Activated CD4-positive, alpha-beta T cell treated with anti-CD3 and anti-CD28 coated beads for 1 hour (primary cell): ENCODE measurements at regions not wholly inside any gene's neighbourhood (a gene's known extent, or its start where the extent isn't known, plus 50 kb on each side); places are given as distances from the start of the nearest gene placed in this dataset.
"Not testable (repeated sequence)": the region's sequence is repeated elsewhere in the genome, so short reads cannot be mapped to it uniquely, and the experiment has no call there.

Experiments
- DNase-seq: peaks from one replicate; pipeline ENCODE4 v3.0.0-alpha.2; 2020

GRCh38 chr1:88327391-88328267, 356.4 kb upstream of the PKN2 start:
- DNase-seq = no peak

- DNase-seq = no peak
These were observed 353.9 kb upstream of the PKN2 start for GRCh38 chr1:88330201-88330600.

- DNase-seq = no peak
These were observed 350.9 kb upstream of the PKN2 start for GRCh38 chr1:88333086-88333695.

- no peak for DNase-seq
These were observed 342.6 kb upstream of the PKN2 start for GRCh38 chr1:88341447-88341846.

- DNase-seq = not testable (repeated sequence)
These were observed 342.0 kb upstream of the PKN2 start for GRCh38 chr1:88342081-88342480.

DNA sequence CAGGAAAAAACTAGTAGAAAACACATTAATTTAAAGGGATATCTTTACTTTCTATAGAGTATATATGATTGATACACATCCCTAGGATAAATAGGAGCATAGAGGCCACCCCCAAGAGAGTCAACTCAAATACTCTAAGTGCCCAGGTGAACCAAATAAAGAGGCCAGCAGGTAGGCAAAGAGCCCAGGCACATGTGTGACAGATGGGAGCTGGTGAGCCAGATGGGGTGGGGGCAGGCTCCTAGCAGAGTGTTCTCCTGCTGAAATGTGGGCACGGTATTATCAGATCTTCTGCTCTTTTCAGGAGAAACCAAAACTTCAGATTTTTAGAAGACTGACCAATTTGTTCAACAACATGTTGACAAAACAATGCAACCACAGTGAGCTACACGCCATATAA, 333.4 kb upstream of the PKN2 start:
- DNase-seq = no peak

GRCh38 chr1:88351960-88352359, 332.1 kb upstream of the PKN2 start:
- no peak for DNase-seq

DNA sequence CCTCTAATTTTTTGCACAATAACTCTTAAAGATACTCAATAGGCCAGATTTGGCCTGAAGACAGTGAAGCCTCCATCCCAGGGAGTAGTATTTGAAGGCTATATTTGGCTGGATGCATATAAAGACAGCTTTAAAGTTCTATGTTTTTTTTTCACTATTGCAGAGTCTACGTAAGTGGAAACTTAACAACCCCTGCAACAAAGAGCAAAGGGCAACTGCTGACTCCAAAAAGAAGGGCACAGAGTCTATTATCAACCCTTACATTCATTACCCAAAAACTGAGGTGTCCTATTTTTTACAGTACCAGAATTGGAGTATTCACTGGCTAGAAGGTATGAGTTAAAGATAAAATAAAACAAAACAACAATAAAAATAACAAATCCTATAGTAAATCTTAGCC, 329.8 kb upstream of the PKN2 start:
- DNase-seq = no peak

- no peak for DNase-seq
These were observed 326.3 kb upstream of the PKN2 start for GRCh38 chr1:88357729-88358128.

GRCh38 chr1:88371436-88372023, 312.5 kb upstream of the PKN2 start:
- no peak for DNase-seq

GRCh38 chr1:88375977-88376376, 308.1 kb upstream of the PKN2 start:
- DNase-seq = no peak

DNA sequence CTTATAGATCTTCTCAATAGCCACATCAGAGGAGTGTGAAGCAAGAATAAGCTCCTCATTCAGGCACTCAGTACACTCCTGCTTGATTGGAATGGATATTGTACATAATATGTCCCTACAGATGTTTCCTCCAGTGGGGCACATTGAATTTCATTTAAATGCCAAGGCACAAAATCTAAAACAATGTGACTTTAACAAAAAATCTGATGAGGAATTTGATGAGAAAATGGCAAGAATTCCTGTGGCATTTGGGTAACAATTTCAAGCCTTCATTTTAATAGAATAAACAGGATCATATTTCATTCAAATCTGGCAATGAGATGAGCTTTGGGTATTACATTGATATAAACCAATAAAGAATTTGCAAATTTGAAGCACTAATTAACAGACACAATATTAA, 307.7 kb upstream of the PKN2 start:
- no peak for DNase-seq

- no peak for DNase-seq
These were observed 305.5 kb upstream of the PKN2 start for GRCh38 chr1:88378560-88378959.

- no peak for DNase-seq
These were observed 289.1 kb upstream of the PKN2 start for GRCh38 chr1:88394958-88395357.

DNA sequence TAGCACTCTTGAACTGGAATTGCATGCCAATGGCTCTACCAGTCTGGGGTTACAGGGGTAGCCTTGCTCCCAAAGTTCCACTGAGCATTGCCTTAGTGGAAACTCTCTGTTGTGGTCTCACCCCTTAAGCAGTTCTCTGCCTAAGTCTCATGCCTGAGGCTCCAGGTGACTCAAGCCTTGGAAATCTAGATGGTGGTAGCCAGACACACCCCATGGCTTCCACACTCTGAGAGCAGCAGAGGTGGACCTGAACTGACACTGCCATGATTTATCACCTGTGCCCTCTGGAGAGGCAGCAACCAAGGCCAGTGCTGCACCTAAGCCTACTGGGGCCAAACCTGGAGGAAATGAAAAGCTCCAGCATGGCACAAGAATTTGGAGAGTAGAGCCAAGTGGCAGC, 285.7 kb upstream of the PKN2 start:
- DNase-seq = no peak

DNA sequence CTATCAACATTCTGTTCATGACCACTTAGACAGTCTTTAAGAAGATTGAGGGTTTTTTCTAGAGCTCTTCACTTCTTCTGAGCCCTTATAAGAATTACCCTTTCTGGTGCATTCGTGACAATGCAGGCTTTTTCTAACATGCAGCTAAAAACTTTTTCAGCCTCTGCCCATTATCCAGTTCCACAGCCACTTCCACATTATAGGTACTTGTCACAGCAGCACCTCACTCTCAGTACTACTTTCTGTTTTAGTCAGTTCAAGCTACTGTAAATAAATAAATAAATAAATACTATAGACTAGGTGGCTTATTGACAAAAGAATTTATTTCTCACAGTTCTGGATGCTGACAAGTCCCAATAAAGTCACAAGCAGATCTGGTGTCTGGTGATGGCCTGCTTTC, 284.4 kb upstream of the PKN2 start:
- no peak for DNase-seq

DNA sequence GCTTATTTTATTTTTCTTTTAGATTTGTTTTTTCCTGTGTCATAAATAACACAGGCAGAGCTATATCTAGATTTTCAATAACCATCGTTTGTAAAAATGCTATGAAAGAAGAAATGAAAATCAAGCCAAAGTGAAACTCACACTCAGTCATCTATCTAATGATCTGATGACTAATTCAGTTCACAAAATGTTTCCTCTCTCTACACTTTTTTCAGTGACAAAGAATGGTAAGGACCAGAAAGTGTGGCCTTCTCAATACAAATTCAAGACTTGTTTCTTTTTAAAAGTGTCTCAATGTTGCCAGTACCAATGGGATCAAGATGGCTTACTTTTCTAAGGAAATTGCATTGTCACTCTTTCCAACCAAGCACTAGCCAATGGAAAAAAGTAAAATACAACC, 282.8 kb upstream of the PKN2 start:
- no peak for DNase-seq

DNA sequence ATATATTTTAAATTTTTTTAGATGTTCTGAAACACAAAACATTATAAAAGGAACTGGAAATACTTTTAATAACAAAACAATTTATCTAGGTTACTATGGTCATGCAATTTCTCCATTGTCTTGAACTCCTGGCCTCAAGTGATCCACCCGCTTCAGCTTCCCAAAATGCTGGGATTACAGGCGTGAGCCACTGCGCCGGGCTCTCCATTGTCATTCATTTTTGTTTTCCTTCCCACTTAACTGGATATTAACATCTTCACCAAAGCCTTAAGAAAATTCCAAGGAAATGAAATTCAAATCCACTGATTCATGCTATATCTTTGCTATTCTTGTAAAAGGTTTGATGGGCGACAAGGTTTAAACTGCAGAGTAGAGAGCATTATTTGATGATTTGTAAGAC, 279.5 kb upstream of the PKN2 start:
- DNase-seq = no peak

DNA sequence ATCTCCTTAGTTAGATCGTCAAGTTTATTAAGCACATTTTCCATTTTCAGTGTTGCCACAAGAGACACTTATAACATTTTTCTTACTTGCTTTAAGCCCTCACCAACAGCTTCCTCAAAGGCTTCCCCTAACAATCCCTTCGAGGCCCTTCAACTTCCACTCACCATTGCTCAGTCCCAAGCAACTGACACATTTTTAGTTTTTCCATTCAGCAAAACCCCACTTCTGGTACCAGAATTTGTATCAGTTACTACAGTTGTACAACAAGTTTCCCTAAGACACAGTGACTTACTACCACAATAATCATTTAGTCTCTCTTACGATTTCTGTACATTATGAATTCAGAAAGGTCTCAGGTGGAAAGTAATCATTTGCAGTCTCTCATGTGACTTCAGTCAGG, 276.8 kb upstream of the PKN2 start:
- no peak for DNase-seq

DNA sequence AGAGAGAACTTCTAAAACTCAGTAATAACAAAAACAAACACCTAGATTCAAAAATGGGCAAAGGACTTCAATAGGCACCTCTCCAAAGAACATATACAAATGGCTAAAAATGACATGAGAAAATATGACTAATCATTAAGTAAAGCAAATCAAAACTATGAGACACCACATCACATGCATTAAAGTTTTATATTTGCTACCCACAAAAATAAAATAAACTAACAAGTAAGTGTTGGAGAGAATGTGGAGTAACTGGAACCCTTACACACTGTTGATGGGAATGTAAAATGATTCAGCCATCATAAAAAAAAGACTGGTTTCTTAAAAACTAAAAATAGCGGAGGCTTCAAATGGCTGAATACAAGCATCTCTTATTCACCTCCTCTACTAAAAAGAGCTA, 262.1 kb upstream of the PKN2 start:
- DNase-seq = no peak

GRCh38 chr1:88433556-88433955, 250.5 kb upstream of the PKN2 start:
- DNase-seq = no peak

- no peak for DNase-seq
These were observed 249.2 kb upstream of the PKN2 start for GRCh38 chr1:88434836-88435235.

GRCh38 chr1:88441022-88441421, 243.1 kb upstream of the PKN2 start:
- no peak for DNase-seq

DNA sequence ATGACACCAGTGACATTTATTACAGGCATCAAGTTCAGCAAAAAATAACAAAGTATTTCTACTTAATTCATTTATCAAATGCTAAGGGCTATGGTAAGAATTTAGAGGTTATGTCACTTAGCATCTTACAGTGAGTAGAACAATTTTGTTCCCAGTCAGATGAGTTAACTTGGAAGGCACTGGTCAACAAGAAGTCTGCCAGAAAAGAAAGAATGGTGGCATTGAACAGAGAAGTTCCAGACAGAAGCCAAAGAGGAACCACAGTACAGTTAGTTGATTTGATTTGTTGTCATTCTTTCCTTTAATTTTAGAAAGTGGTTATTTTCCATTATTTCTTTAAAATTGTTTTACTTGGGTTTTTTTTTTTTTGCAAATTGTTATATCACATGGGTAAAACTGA, 232.2 kb upstream of the PKN2 start:
- no peak for DNase-seq
